ENCODE measurements at regions not wholly inside any gene's neighbourhood (a gene's known extent, or its start where the extent isn't known, plus 50 kb on each side); places are given as distances from the start of the nearest gene placed in this dataset.

GRCh38 chr3:177887475-177887874, 648.8 kb upstream of the KCNMB2 start:
- Histone ChIP-seq H3K27me3 (ENCODE audit: control insufficient read depth in 2 of 2, insufficient read depth in 2 of 2, low read length in 2 of 2) (no peaks in the 10 kb centered on the region), H3K9me1 (replicated peaks; ENCODE audit: control insufficient read depth, extremely low read depth, insufficient read depth, low read length) (no peaks in the 10 kb centered on the region), H3K4me1 (ENCODE audit: control insufficient read depth, extremely low read depth, insufficient read depth, low read length) (no peaks in the 10 kb centered on the region), H3K9ac (replicated peaks; ENCODE audit: extremely low read depth, insufficient read depth, low read length) (no peak overlapping the region), H4K20me1 (replicated peaks; ENCODE audit: control insufficient read depth, extremely low read depth, insufficient read depth, low read length) (no peaks in the 10 kb centered on the region), H3K36me3 (ENCODE audit: control insufficient read depth in 2 of 2, extremely low read depth in 1 of 2, insufficient read depth in 2 of 2, low read length in 2 of 2) (no peaks in the 10 kb centered on the region), H3K4me3 (replicated peaks in 1 of 3; ENCODE audit: insufficient read depth in 1 of 3, low read depth in 1 of 3, low read length in 3 of 3) (no peak overlapping the region), H2AFZ (ENCODE audit: low read depth, low read length) (no peak overlapping the region), H3K79me2 (ENCODE audit: control insufficient read depth, insufficient read depth, low read length) (no peaks in the 10 kb centered on the region), H3K4me2 (ENCODE audit: insufficient read depth, low read length) (no peak overlapping the region), H3K9me3 (replicated peaks; ENCODE audit: control insufficient read depth, insufficient read depth, low read length) (no peaks in the 10 kb centered on the region), H3K27ac (ENCODE audit: insufficient read depth, low read depth, low read length) (no peak overlapping the region)
- DNase-seq (ENCODE audit: low read depth, low spot score), result no peak
- FAIRE-seq, result no peak
- dilution Hi-C loops (cut with MboI; ENCODE audit: extremely low pct_ligation_motif_present, low sequenced_read_pairs) (no loop called here), intact Hi-C loops (cut with micrococcal nuclease) (no loop called here)
- no TSS peak for BruUV-seq (replicated peaks)
- TF ChIP-seq MAX (IDR thresholded peaks at IDR 0.05; ENCODE audit: insufficient read depth, insufficient read length) (no peak), GATA2 (IDR thresholded peaks at IDR 0.05; ENCODE audit: insufficient read depth, insufficient read length, low read depth, low read length) (no peak), JUN (IDR thresholded peaks at IDR 0.05; ENCODE audit: borderline replicate concordance, insufficient read depth, insufficient read length, low read depth) (no peak), MYC (IDR thresholded peaks at IDR 0.05; ENCODE audit: low read depth, low read length) (no peak), POLR2AphosphoS5 (IDR thresholded peaks at IDR 0.05; ENCODE audit: insufficient read depth, low read depth, low read length) (no peak), EZH2 (IDR thresholded peaks at IDR 0.05; ENCODE audit: borderline replicate concordance, low read depth, low read length, severe bottlenecking) (no peak), POLR2A (IDR thresholded peaks at IDR 0.05; ENCODE audit: low read depth, low read length) (no peak), FOS (IDR thresholded peaks at IDR 0.05; ENCODE audit: borderline replicate concordance, insufficient read depth, low read length) (no peak)
- TF ChIP-seq, protein P1, sequence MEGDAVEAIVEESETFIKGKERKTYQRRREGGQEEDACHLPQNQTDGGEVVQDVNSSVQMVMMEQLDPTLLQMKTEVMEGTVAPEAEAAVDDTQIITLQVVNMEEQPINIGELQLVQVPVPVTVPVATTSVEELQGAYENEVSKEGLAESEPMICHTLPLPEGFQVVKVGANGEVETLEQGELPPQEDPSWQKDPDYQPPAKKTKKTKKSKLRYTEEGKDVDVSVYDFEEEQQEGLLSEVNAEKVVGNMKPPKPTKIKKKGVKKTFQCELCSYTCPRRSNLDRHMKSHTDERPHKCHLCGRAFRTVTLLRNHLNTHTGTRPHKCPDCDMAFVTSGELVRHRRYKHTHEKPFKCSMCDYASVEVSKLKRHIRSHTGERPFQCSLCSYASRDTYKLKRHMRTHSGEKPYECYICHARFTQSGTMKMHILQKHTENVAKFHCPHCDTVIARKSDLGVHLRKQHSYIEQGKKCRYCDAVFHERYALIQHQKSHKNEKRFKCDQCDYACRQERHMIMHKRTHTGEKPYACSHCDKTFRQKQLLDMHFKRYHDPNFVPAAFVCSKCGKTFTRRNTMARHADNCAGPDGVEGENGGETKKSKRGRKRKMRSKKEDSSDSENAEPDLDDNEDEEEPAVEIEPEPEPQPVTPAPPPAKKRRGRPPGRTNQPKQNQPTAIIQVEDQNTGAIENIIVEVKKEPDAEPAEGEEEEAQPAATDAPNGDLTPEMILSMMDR (IDR thresholded peaks at IDR 0.05; ENCODE audit: extremely low read depth in 1 of 2, insufficient read depth in 1 of 2, low read depth in 1 of 2, low read length in 2 of 2), result no peak
- ChIA-PET CTCF (interaction anchor here (1.9 kb wide), 1 partner anchor 498 kb away, joined by 4 read pairs; no protein-coding TSS in a partner anchor), POLR2A (no interaction called here)
